KOPT-K1 (cell line): ENCODE measurements at regions not wholly inside any gene's neighbourhood (a gene's known extent, or its start where the extent isn't known, plus 50 kb on each side); places are given as distances from the start of the nearest gene placed in this dataset.
"Not testable (repeated sequence)": the region's sequence is repeated elsewhere in the genome, so short reads cannot be mapped to it uniquely, and the experiment has no call there.

ENCODE experiments used
- H3K27ac ChIP-seq: fragments of 200-600 bp; sonication (generic); 2 replicates; pipeline ENCODE4 v1.5.1; 2016; ENCODE audit warnings: antibody characterized with exemption, mild to moderate bottlenecking, low read depth, low read length; ENCODE audit not compliant: poor library complexity, severe bottlenecking
- H3K36me3 ChIP-seq: fragments of 200-600 bp; sonication (generic); 2 replicates; pipeline ENCODE4 v1.5.1; 2017; ENCODE audit warnings: antibody characterized with exemption, mild to moderate bottlenecking, low read length, moderate library complexity; ENCODE audit not compliant: insufficient read depth
- H3K9me3 ChIP-seq: fragments of 200-600 bp; sonication (generic); 2 replicates; pipeline ENCODE4 v1.5.1; 2017; ENCODE audit warnings: antibody characterized with exemption, low read length, mild to moderate bottlenecking; ENCODE audit not compliant: insufficient read depth, poor library complexity, severe bottlenecking

DNA sequence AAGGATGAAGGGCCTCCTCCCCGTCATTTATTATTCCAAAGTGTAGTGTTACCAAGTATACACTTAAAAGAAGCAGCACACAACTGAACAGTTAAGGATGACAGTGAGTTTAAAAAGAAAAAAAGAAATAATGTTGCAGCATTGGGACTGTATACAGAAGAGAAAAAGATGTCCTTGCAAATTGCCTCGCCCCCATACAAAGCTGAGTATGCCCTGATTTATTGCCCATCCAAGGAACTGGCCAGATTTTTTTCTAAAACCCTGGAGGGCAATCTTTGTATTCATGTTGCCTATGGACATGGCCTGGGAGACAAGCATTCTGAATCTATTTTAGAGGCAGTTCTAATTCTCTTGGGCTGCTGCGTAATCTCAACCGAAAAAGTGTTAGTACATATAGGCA is 182.7 kb upstream of the NR4A3 start:
- H3K36me3 ChIP-seq: no peaks in the 10 kb centered on the region

DNA sequence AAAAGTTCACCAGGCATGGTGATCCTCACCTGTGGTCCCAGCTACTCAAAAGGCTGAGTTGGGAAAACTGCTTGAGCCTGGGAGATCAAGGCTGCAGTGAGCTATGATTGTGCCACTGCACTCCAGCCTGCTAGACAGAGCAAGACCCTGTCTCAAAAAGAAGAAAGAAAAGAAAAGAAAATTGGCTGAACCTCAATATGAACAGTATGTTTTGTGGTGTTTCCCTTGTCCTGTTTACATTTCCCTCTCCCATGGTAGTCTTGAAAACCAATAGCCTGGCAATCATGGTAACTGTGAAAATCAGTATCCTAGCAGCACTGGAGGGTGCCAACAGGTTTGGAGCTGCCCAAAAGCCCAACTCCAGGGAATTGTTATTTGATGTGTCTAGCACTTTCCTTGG is 174.1 kb upstream of the NR4A3 start:
- Histone ChIP-seq H3K9me3 (no peaks in the 10 kb centered on the region), H3K27ac (no peak overlapping the region), H3K36me3 (no peaks in the 10 kb centered on the region)

More for the DNA sequence above, 182.7 kb upstream of the NR4A3 start:
- Histone ChIP-seq H3K27ac (no peak overlapping the region), H3K9me3 (peaks cover 6% of the 10 kb centered on the region)

DNA sequence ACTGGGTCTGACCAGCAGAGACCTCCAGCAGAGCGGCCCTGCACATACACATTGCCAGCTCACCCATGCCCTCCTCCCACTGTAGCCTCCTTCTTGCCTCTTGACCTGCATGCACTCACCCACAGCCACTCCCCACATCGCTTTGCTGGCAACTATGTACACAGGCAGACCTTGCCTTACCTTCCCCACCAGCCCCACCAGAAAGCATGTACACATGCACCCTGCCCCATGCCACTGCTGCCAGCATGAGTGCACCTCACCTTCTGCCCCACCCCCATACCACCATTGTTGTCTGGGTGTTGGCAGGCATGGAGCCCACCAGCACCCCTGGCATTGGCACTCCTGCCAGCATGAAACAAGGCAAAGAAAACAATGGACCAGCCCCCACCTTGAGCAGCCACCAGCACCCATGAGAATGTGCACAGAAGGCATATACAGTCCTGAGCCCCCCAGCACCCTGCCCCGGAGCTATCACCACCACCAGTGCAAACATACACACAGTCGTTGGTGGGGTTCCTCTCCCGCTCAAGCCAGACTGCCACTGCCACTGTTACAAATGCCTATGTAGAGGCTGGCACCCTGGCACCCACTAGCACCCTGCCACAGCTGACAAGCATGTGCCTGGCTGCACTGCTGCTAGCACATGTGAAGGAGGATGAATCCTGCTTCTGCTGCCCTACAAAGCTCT is 171.4 kb upstream of the NR4A3 start:
- H3K27ac ChIP-seq: no peak overlapping the region
- no peaks in the 10 kb centered on the region for H3K9me3 ChIP-seq
- no peaks in the 10 kb centered on the region for H3K36me3 ChIP-seq

- Histone ChIP-seq H3K9me3 (no peaks in the 10 kb centered on the region), H3K36me3 (no peaks in the 10 kb centered on the region), H3K27ac (no peak overlapping the region)
Observed at GRCh38 chr9:99660191-99660636, 161.5 kb upstream of the NR4A3 start.

DNA sequence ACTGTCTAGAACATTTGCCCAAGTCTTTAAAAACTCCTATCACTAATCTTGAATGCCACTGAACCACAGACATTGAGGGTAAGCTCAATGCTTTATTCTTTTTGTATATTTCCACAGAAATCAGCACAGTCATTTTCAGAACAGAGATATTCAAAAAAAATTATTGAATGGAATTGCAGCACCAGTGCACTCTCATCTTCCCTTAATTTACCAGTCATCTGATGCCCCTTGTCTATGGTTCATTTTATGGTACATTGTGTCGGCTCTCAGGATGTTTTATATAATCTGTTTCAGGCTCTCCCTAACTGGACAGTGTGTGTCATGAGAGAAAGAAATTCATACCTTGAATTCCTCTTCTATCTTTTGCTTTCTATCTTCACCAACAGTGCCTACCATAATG is 158.4 kb upstream of the NR4A3 start:
- Histone ChIP-seq H3K36me3 (no peaks in the 10 kb centered on the region), H3K27ac (no peak overlapping the region), H3K9me3 (no peaks in the 10 kb centered on the region)

DNA sequence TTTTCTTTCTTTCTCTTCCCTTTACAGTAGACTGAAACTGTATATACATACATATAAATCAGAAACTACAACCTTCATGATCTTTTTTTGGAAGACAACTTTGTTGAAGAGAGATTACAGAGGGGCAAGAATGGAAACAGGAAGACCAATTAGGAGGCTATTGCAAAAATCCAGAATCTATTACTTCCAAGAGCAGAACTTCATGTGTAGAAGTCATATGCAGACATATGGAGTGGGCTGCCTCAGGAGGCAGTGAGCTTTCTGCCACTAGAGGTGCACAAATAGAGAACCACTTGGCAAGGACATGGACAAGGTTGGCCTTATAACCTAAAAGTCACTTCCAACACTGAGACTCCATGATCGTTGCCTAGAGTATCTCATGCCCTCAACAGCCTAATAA is 157.8 kb upstream of the NR4A3 start:
- no peaks in the 10 kb centered on the region for H3K36me3 ChIP-seq
- no peaks in the 10 kb centered on the region for H3K9me3 ChIP-seq
- no peak overlapping the region for H3K27ac ChIP-seq

- H3K36me3 ChIP-seq: no peaks in the 10 kb centered on the region
- no peaks in the 10 kb centered on the region for H3K9me3 ChIP-seq
Observed at GRCh38 chr9:99666571-99666970, 155.1 kb upstream of the NR4A3 start.

DNA sequence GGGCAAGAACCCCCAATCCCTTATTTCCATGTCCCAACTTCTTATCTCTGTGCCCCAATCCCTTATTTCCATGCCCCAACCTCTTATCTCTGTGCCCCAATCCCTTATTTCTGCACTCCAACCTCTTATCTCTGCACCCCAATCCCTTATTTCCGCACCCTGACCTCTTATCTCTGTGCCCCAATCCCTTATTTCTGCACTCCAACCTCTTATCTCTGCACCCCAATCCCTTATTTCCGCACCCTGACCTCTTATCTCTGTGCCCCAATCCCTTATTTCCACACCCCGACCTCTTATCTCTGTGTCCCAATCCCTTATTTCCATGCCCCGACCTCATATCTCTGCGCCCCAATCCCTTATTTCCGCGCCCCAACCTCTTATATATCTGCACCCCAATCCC is 150.8 kb upstream of the NR4A3 start:
- H3K9me3 ChIP-seq, H3K27ac ChIP-seq, H3K36me3 ChIP-seq: not testable (repeated sequence)

More at GRCh38 chr9:99666571-99666970, 155.1 kb upstream of the NR4A3 start:
- H3K27ac ChIP-seq: no peak overlapping the region

GRCh38 chr9:99677281-99677680 is 144.4 kb upstream of the NR4A3 start:
- no peak overlapping the region for H3K27ac ChIP-seq
- peaks cover 5% of the 10 kb centered on the region for H3K9me3 ChIP-seq
- H3K36me3 ChIP-seq: no peaks in the 10 kb centered on the region

DNA sequence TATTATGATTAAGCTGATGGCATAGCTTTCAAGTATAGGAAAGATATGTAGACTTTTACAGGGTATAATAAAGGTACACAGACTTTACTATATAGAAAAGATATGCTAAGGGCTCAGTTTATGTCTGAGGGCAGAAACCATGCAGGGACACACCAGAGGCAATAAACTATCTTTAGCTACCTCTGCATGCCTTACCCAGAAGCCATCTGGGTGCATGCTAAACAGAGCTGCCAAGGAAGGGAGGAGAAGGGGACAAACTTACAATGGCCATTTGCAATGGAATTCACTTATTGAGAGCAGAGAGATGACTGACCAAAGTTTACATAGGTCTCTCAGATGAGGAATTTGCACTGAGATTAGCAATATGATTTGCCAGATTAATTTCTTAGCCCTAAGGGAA is 143.1 kb upstream of the NR4A3 start:
- no peaks in the 10 kb centered on the region for H3K36me3 ChIP-seq
- no peak overlapping the region for H3K27ac ChIP-seq
- H3K9me3 ChIP-seq: peaks cover 5% of the 10 kb centered on the region

GRCh38 chr9:99680191-99680590 is 141.5 kb upstream of the NR4A3 start:
- Histone ChIP-seq H3K27ac (no peak overlapping the region), H3K36me3 (no peaks in the 10 kb centered on the region), H3K9me3 (peaks cover 5% of the 10 kb centered on the region)

GRCh38 chr9:99681113-99681512 is 140.6 kb upstream of the NR4A3 start:
- Histone ChIP-seq H3K36me3 (no peaks in the 10 kb centered on the region), H3K9me3 (peaks cover under 1% of the 10 kb centered on the region)

DNA sequence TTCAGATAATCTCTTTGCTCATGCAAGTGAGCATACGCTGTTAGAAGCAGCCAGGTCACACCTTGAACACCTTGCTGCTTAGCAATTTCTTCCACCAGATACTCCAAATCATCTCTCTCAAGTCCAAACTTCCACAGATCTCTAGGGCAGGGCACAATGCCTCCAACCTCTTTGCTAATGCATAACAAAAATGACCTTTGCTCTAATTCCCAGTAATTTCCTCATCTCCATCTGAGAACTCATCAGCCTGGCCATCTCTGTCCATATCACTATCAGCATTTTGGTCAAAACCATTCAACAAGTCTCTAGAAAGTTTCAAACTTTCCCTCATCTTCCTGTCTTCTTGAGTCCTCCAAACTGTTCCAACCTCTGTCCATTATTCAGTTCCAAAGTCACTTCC is 139.3 kb upstream of the NR4A3 start:
- H3K9me3 ChIP-seq: no peaks in the 10 kb centered on the region
- H3K27ac ChIP-seq: no peak overlapping the region
- H3K36me3 ChIP-seq: no peaks in the 10 kb centered on the region

More at GRCh38 chr9:99681113-99681512, 140.6 kb upstream of the NR4A3 start:
- H3K27ac ChIP-seq: no peak overlapping the region

GRCh38 chr9:99682870-99683269 is 138.8 kb upstream of the NR4A3 start:
- Histone ChIP-seq H3K27ac (no peak overlapping the region), H3K9me3 (no peaks in the 10 kb centered on the region), H3K36me3 (no peaks in the 10 kb centered on the region)

DNA sequence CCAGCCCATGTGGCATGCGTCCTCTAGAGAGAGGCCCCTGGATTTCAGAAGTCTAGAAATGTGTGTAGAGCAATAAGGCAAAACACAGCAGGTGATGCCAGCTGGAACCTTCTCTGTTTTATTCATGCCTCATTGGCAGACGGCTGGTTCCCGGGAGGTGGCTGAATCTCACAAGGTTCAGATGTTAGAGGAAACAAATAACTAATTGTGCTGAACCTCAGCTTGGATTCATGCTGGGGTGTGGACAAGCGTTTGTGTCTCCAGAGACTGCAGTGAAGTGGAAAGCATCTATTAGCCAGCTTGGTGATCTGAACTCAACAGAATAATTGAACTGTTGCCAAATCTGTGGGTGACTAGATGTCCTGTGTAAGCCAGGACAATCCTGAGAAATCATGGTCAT is 131.1 kb upstream of the NR4A3 start:
- no peaks in the 10 kb centered on the region for H3K36me3 ChIP-seq
- no peak overlapping the region for H3K27ac ChIP-seq
- no peaks in the 10 kb centered on the region for H3K9me3 ChIP-seq

- H3K27ac ChIP-seq: no peak overlapping the region
- no peaks in the 10 kb centered on the region for H3K9me3 ChIP-seq
- H3K36me3 ChIP-seq: no peaks in the 10 kb centered on the region
Observed at GRCh38 chr9:99693888-99694287, 127.8 kb upstream of the NR4A3 start.
